Neural crest cell (in vitro differentiated cells): ENCODE measurements at regions not wholly inside any gene's neighbourhood (a gene's known extent, or its start where the extent isn't known, plus 50 kb on each side); places are given as distances from the start of the nearest gene placed in this dataset.

ENCODE experiments used
- DNase-seq: peaks from one replicate; pipeline ENCODE4 v3.0.0; 2021; ENCODE audit warnings: low read depth, mixed read lengths, low spot score
- H3K27ac Mint-ChIP-seq: one replicate; pipeline ENCODE4 v1.8.0; 2021; ENCODE audit warnings: mild to moderate bottlenecking, mixed read lengths; ENCODE audit not compliant: unreplicated experiment
- H3K27me3 Mint-ChIP-seq: 2 replicates; pipeline ENCODE4 v1.8.0; 2021; ENCODE audit warnings: low read depth, mild to moderate bottlenecking, mixed read lengths
- H3K36me3 Mint-ChIP-seq: 2 replicates; pipeline ENCODE4 v1.8.0; 2021; ENCODE audit warnings: low read depth, mild to moderate bottlenecking, mixed read lengths
- H3K4me1 Mint-ChIP-seq: 2 replicates; pipeline ENCODE4 v1.8.0; 2021; ENCODE audit warnings: mixed read lengths
- H3K4me3 Mint-ChIP-seq: one replicate; pipeline ENCODE4 v1.8.0; 2021; ENCODE audit warnings: mild to moderate bottlenecking, mixed read lengths
- H3K9me3 Mint-ChIP-seq: 2 replicates; pipeline ENCODE4 v1.8.0; 2021; ENCODE audit warnings: mixed read lengths
- CTCF ChIP-seq: fragments of 200-600 bp; sonication (generic); conservative IDR thresholded peaks from 2 replicates; pipeline ENCODE4 v1.5.0; 2021; ENCODE audit warnings: antibody characterized with exemption, mild to moderate bottlenecking

- no peak for TF ChIP-seq CTCF
- Mint-ChIP-seq H3K27ac (no peak overlapping the region), H3K36me3 (peaks cover 5% of the 10 kb centered on the region), H3K4me3 (no peak overlapping the region), H3K27me3 (peaks cover 5% of the 10 kb centered on the region), H3K9me3 (peaks cover 13% of the 10 kb centered on the region), H3K4me1 (peaks cover 28% of the 10 kb centered on the region)
- DNase-seq, result no peak
These were observed 242.3 kb downstream of the SUDS3 start for GRCh38 chr12:118618695-118619094.

- TF ChIP-seq CTCF, result no peak
- peaks cover 8% of the 10 kb centered on the region for H3K4me1 Mint-ChIP-seq
- no peak overlapping the region for H3K4me3 Mint-ChIP-seq
- H3K9me3 Mint-ChIP-seq, result peaks cover 9% of the 10 kb centered on the region
- peak overlapping the region; percentile 38 for H3K27ac Mint-ChIP-seq
- peaks cover 16% of the 10 kb centered on the region for H3K27me3 Mint-ChIP-seq
- no peak for DNase-seq
- no peaks in the 10 kb centered on the region for H3K36me3 Mint-ChIP-seq
These were observed 248.8 kb downstream of the SUDS3 start for GRCh38 chr12:118625050-118625675.

- peaks cover 33% of the 10 kb centered on the region for H3K27me3 Mint-ChIP-seq
- H3K9me3 Mint-ChIP-seq, result no peaks in the 10 kb centered on the region
- DNase-seq, result no peak
- TF ChIP-seq CTCF, result no peak
- no peaks in the 10 kb centered on the region for H3K4me1 Mint-ChIP-seq
- no peaks in the 10 kb centered on the region for H3K36me3 Mint-ChIP-seq
- no peak overlapping the region for H3K4me3 Mint-ChIP-seq
- no peak overlapping the region for H3K27ac Mint-ChIP-seq
These were observed 256.7 kb downstream of the SUDS3 start for GRCh38 chr12:118633071-118633470.

GRCh38 chr12:118635276-118635675 is 258.9 kb downstream of the SUDS3 start:
- Mint-ChIP-seq H3K4me3 (no peak overlapping the region), H3K27ac (no peak overlapping the region), H3K36me3 (no peaks in the 10 kb centered on the region), H3K27me3 (peaks cover 37% of the 10 kb centered on the region), H3K9me3 (no peaks in the 10 kb centered on the region), H3K4me1 (no peaks in the 10 kb centered on the region)
- no peak for DNase-seq
- no peak for TF ChIP-seq CTCF

- no peaks in the 10 kb centered on the region for H3K9me3 Mint-ChIP-seq
These were observed 261.5 kb downstream of the SUDS3 start for GRCh38 chr12:118637767-118638370.

More at GRCh38 chr12:118637767-118638370, 261.5 kb downstream of the SUDS3 start:
- no peaks in the 10 kb centered on the region for H3K36me3 Mint-ChIP-seq
- H3K4me1 Mint-ChIP-seq, result no peaks in the 10 kb centered on the region
- H3K27ac Mint-ChIP-seq, result no peak overlapping the region
- no peak for TF ChIP-seq CTCF
- peaks cover 47% of the 10 kb centered on the region for H3K27me3 Mint-ChIP-seq
- H3K4me3 Mint-ChIP-seq, result no peak overlapping the region
- DNase-seq, result no peak
